Fibroblast of skin of right biceps (primary cell): ENCODE measurements at regions not wholly inside any gene's neighbourhood (a gene's known extent, or its start where the extent isn't known, plus 50 kb on each side); places are given as distances from the start of the nearest gene placed in this dataset.
A peak's percentile ranks its signal among the peaks of the same experiment; 100 is the strongest.
"Not testable (repeated sequence)": the region's sequence is repeated elsewhere in the genome, so short reads cannot be mapped to it uniquely, and the experiment has no call there.

Source experiments
- DNase-seq: peaks from one replicate; pipeline ENCODE4 v3.0.0-alpha.2; 2013

DNA sequence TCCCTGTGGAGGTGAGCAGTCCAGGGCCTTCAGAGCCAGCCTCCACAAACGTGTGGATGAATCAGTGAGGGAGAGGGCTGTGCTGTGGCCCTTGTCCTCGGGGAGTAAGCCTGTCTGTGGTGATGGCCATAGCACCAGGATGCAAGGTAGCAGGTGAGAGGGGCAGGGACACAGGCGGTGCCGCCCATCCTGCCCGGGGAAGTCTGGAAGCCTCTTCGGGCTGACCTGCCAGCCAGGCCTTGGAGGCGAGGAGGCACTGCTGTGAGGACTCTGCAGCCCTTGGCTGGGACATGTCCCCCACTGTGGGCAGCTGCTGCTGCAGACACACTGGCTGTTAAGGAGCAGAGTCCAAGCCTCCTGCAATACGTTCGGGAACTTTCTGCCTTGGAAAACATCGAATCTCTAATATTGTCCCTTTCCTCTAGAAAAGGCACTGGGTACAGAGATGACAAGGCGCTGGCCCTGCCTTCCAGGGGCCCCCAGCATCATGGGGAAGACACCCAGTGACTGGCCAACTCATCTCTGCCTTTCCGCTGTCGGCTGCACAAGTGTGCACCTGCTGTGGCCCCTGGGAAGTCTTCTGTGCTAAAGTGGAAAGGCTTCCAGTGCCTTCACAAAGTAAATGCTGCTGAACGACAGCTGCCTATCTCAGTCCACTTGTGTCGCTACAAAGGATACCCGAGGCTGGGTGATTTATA, 101.4 kb downstream of the ADRA2C start:
- DNase-seq = no peak

GRCh38 chr4:3868211-3869173, 102.3 kb downstream of the ADRA2C start:
- peak; percentile 12 for DNase-seq

- DNase-seq = no peak
Measured at GRCh38 chr4:3869174-3869572, 103.0 kb downstream of the ADRA2C start.

DNA sequence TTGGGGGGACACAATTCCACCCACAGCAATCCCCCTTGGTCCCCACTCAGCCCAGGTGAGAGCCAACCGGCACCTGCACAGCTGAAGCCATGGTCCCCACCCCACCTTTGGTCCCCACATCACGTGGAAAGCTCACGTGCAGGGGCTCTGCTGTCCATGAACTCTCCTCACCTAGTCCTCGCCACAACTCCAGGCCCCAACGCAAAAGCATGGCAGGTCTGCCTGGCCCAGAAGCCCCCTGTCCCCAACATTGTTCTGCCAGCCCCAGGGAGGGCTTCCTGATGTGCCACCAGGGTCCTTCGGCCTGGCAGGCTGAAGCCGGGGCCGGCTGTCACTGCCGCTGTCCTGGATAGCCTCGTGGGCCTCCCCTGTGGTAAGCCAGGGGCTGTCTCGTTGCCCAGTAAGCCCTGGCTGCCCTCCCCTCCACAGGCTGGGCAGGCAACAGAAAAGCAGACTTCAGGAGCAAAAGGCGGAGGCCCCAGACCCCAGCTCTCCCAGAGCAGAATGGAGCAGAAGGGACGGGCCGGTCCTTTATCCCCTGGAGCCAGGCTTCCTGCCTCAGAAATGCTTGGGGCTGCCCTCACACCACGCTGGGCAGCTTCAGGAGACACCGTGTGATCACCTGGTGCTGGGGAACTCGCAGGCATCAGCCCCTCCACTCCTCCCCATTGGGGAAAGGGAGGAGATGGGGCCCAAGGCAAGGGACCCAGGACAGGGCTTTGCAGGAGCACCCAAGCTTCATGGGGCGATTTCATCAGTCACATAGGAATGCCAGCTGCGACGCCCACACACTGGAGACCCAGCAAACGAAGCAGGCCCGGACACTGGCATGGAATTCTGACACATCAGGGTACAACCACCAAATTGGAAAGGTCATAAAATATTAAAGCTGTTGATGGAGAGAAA, 103.7 kb downstream of the ADRA2C start:
- DNase-seq = no peak

DNA sequence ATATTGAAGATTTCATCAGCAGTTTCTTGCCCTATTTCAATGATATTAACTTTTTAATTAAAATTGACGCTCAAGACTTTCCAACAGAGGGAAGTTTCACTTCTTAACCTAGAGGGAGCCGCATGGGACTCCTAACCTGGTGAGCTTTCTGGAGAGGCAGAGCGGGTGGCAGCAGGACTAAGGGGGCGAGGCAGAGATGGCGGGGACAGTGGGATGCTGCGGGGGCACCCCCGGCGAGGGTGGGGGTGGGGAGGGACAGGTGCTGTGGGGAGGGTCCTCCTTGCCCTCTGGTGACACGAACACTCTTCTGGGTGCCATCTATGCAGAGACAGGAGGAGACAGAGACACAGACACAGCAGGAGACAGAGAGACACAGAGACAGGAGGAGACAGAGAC, 104.4 kb downstream of the ADRA2C start:
- DNase-seq = no peak

DNA sequence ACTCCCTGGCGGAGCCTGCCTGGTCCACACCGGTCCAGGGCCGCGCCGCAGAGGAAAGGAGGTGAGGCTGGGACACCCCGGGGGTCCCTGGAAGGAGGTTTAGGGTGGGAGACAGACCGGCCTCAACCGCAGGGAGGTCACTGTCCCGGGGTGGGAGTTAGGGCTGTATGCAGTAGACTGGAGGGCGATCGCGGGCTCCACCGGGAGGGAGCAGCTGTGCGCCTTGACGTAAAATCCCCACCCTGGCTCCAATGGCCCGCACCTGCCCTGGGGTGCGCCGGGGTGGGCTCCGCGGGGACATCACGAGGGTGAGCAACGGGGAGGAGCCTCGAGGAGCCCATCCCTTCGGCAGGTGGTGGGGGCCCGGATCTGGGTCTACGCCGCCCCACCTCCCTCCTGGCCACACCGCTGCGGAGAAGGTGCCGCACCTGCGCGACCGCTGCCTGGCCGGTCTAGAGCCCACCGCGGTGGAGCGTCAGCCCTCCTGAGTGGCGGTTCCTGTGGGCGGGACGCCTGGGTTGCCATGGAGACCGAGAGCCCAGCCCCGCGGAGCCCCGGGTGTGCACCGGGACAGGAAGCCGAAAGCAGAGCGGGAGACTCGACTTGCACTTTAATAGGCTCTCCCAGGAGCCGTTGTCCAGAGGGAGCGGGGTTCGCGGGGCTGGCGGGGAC, 105.1 kb downstream of the ADRA2C start:
- peak; percentile 11 for DNase-seq

- DNase-seq = no peak
Measured at GRCh38 chr4:3871881-3872833, 106.0 kb downstream of the ADRA2C start.

- no peak for DNase-seq
Measured at GRCh38 chr4:3872834-3873313, 106.7 kb downstream of the ADRA2C start.

DNA sequence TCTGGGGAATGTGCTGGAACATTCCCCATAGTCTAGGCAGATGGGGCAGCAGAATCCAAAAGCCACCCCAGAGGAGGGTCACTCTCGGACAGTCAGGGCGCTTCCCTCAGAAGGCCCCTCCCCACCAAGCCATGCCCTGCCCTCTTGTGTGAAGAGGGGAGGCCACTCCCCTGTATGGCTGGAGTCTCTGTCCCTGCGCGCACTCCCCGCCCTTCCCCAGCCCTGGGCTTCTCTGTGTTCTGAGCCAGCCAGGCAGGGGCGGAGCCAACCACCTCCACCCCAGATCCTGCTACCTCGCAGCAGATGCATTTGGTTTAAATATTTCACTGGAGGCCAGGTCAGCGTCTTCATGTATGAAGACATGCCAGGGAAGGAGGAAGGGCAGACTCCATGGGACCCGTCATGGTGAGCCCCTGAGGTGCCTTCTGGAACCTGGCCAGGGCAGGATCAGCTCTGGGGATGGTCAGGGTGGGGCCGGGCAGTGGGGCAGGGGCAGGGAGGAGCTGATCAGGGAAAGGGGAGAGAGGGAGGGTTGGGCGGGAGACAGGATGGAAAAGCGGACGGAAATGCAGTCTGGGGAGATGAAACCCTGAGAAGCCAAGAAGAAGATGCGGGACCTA, 107.3 kb downstream of the ADRA2C start:
- no peak for DNase-seq

DNA sequence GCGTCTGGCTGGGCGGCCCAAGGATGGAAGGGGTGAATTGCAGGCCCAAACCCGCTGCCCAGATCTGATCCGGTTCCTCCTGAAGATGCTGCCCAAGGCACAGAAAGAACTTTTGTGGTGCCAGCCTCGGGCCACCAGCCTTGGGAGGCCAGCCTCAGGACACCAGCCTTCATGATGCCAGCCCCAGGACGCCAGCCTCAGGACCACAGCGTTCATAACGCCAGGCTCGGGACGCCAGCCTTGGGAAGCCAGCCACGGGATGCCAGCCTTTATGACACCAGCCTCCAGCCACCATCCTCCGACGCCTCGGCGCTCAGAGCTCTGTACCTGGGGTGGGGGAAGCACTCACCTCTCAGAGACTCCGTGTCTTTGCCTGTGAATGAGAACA, 107.8 kb downstream of the ADRA2C start:
- no peak for DNase-seq

DNA sequence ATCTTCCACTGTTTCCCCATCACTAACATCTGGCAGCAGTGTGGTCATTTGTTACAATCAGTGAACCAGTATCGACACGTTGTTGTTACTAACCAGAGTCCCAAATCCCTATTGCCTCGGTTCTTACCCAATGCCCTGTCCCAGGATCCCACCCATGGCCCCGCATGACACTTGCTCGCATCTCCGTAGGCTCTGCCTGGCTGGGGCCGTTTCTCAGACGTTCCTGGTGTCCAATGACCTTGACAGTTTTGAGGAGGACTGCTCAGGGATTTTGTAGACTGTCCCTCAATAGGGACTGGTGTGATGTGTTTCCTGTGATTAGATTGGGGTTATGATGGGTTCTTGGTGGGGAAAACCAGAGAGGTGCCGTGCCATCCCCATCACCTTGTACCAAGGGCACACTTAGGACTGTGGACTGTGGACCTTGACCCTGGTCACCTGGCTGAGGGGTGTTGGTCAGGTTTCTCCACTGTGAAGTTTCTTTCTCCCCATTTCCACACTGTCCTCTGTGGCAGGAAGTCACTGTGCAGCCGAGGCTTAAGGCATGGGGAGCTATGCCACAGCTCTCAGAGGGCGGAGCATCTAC, 108.4 kb downstream of the ADRA2C start:
- DNase-seq = no peak

DNA sequence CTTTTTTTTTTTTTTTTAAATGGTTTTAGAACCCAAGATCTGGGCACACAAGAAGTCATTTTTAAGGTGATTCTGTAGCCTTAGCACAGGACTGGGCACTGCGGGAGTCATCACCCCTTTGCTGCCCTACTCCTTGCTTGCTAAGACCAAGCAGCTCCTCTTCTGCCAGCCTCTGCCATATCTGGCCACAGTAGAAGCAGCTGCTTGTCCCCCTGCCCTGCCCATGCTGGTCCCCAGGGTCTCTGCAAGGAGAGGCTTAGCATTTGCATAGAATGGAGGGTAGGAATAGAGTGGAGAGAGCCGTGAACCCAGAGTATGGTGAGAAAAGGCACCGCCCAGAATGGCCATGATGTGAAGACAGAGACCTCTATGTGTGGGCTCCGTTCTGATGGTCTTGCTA, 109.3 kb downstream of the ADRA2C start:
- no peak for DNase-seq

GRCh38 chr4:3876057-3876845, 110.1 kb downstream of the ADRA2C start:
- DNase-seq = not testable (repeated sequence)

GRCh38 chr4:3877236-3877635, 111.1 kb downstream of the ADRA2C start:
- DNase-seq = peak; percentile 9

- DNase-seq = no peak
Measured at GRCh38 chr4:3877868-3878267, 111.7 kb downstream of the ADRA2C start.

GRCh38 chr4:3878678-3879077, 112.5 kb downstream of the ADRA2C start:
- DNase-seq = peak; percentile 5

GRCh38 chr4:3879681-3880614, 113.8 kb downstream of the ADRA2C start:
- DNase-seq = no peak

GRCh38 chr4:3880615-3881120, 114.5 kb downstream of the ADRA2C start:
- DNase-seq = peak; percentile 43
